ENCODE measurements at regions not wholly inside any gene's neighbourhood (a gene's known extent, or its start where the extent isn't known, plus 50 kb on each side); places are given as distances from the start of the nearest gene placed in this dataset.
A peak's percentile ranks its signal among the peaks of the same experiment; 100 is the strongest.

DNA sequence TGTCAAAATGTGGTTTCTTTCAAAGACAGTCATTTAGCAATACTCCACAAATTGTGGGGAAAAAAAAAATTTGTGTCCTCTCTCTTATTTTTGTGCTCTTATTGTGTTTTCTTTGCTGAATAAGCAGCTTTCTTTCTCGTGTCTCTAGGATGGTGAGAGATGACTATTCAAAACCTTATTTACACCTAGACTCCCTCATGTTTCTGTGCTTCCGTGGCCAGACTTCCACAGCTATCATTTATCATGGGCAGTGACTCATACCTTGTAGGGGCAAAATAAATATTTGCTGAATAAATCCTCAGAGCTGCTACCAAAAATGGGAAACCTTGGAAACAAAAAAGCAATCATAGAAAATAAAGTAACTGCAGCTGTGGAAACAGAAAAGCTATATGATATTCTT lies 204.9 kb upstream of the MIR17HG start:
- no peak for TF ChIP-seq EZH2 (IDR thresholded peaks at IDR 0.05; ENCODE audit: borderline replicate concordance)
- Histone ChIP-seq H3K27ac (no peak overlapping the region), H3K4me2 (peak overlapping the region; percentile 32), H3K9me3 (ENCODE audit: low read depth) (no peaks in the 10 kb centered on the region), H3K27me3 (no peaks in the 10 kb centered on the region), H4K20me1 (ENCODE audit: insufficient read depth, poor library complexity, severe bottlenecking) (no peaks in the 10 kb centered on the region), H3K36me3 (replicated peaks; ENCODE audit: insufficient read depth, low read depth) (no peaks in the 10 kb centered on the region), H3K4me1 (ENCODE audit: insufficient read depth) (peaks cover 4% of the 10 kb centered on the region), H2AFZ (no peak overlapping the region), H3K4me3 (no peak overlapping the region), H3K9me2 (replicated peaks; ENCODE audit: insufficient read depth) (no peaks in the 10 kb centered on the region), H3K79me2 (no peaks in the 10 kb centered on the region)
- DNase-seq (ENCODE audit: low spot score): peak; percentile 32
- WGBS (ENCODE audit: low lambda C conversion rate, missing lambda C conversion rate): 15% methylated on average over 2 of the region's 2 CpGs

DNA sequence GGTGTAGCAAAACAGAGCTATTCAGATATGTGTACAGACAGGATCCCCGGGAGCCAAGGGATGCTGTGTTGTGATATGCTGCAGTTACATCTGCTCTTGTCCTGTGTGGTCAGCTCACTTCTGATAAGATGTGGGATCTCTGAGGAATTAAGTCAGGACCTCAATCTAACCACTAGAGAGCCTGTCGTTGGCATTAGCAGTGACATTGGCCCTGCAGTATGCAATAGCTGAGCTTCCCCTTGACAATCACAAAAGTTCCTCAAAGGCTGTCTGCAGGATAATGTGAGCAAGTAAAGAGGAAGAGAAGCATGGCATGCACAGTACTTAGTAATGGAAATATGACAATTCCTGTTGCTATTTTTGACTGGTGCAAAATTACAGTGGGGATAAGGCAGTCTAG lies 203.4 kb upstream of the MIR17HG start:
- DNase-seq (ENCODE audit: low spot score): no peak
- no peaks in the 10 kb centered on the region for H4K20me1 ChIP-seq (ENCODE audit: insufficient read depth, poor library complexity, severe bottlenecking)
- H2AFZ ChIP-seq: no peak overlapping the region
- no peak overlapping the region for H3K4me2 ChIP-seq
- H3K36me3 ChIP-seq (replicated peaks; ENCODE audit: insufficient read depth, low read depth): no peaks in the 10 kb centered on the region
- TF ChIP-seq EZH2 (IDR thresholded peaks at IDR 0.05; ENCODE audit: borderline replicate concordance) (no peak), EZH2phosphoT487 (IDR thresholded peaks at IDR 0.05; ENCODE audit: low read depth, severe bottlenecking, unreplicated experiment) (no peak)
- TF ChIP-seq, protein P1, sequence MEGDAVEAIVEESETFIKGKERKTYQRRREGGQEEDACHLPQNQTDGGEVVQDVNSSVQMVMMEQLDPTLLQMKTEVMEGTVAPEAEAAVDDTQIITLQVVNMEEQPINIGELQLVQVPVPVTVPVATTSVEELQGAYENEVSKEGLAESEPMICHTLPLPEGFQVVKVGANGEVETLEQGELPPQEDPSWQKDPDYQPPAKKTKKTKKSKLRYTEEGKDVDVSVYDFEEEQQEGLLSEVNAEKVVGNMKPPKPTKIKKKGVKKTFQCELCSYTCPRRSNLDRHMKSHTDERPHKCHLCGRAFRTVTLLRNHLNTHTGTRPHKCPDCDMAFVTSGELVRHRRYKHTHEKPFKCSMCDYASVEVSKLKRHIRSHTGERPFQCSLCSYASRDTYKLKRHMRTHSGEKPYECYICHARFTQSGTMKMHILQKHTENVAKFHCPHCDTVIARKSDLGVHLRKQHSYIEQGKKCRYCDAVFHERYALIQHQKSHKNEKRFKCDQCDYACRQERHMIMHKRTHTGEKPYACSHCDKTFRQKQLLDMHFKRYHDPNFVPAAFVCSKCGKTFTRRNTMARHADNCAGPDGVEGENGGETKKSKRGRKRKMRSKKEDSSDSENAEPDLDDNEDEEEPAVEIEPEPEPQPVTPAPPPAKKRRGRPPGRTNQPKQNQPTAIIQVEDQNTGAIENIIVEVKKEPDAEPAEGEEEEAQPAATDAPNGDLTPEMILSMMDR (IDR thresholded peaks at IDR 0.05; ENCODE audit: poor library complexity): no peak
- peaks cover 4% of the 10 kb centered on the region for H3K4me1 ChIP-seq (ENCODE audit: insufficient read depth)
- 32% methylated on average over 2 of the region's 2 CpGs for WGBS (ENCODE audit: low lambda C conversion rate, missing lambda C conversion rate)
- H3K27me3 ChIP-seq: no peaks in the 10 kb centered on the region
- no peak overlapping the region for H3K4me3 ChIP-seq
- H3K9me3 ChIP-seq (ENCODE audit: low read depth): no peaks in the 10 kb centered on the region
- H3K27ac ChIP-seq: no peak overlapping the region
- H3K79me2 ChIP-seq: no peaks in the 10 kb centered on the region
- no peaks in the 10 kb centered on the region for H3K9me2 ChIP-seq (replicated peaks; ENCODE audit: insufficient read depth)

DNA sequence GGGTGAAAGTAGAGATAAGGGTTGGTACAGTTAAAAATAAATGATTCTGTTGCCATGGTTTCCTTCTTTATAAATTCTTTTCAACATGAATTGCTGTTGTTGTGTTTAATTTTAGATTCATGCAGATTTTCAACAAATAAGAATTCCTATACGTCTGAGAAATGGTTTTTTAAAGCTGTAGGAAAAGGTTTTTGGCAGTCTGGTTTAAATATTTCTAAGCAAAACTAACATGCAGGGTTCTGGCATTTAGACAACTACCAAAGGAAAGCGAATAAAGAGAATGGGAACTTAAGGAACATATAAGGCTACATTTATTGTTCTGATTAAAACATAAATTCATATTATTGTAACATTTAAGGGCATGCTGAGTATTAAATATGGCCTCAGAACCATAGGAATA lies 203.0 kb upstream of the MIR17HG start:
- no peak overlapping the region for H3K27ac ChIP-seq
- no peaks in the 10 kb centered on the region for H3K79me2 ChIP-seq
- DNase-seq (ENCODE audit: low spot score): no peak
- H4K20me1 ChIP-seq (ENCODE audit: insufficient read depth, poor library complexity, severe bottlenecking): no peaks in the 10 kb centered on the region
- no peaks in the 10 kb centered on the region for H3K27me3 ChIP-seq
- H3K9me3 ChIP-seq (ENCODE audit: low read depth): no peaks in the 10 kb centered on the region
- H3K4me1 ChIP-seq (ENCODE audit: insufficient read depth): peaks cover 4% of the 10 kb centered on the region
- no peaks in the 10 kb centered on the region for H3K9me2 ChIP-seq (replicated peaks; ENCODE audit: insufficient read depth)
- 84% methylated on average over 2 of the region's 2 CpGs for WGBS (ENCODE audit: low lambda C conversion rate, missing lambda C conversion rate)
- no peak overlapping the region for H3K4me3 ChIP-seq
- no peaks in the 10 kb centered on the region for H3K36me3 ChIP-seq (replicated peaks; ENCODE audit: insufficient read depth, low read depth)
- H3K4me2 ChIP-seq: no peak overlapping the region
- TF ChIP-seq EZH2 (IDR thresholded peaks at IDR 0.05; ENCODE audit: borderline replicate concordance): no peak
- no peak for TF ChIP-seq EZH2phosphoT487 (IDR thresholded peaks at IDR 0.05; ENCODE audit: low read depth, severe bottlenecking, unreplicated experiment)
- TF ChIP-seq, protein P1 (IDR thresholded peaks at IDR 0.05; ENCODE audit: poor library complexity): no peak
- H2AFZ ChIP-seq: no peak overlapping the region

DNA sequence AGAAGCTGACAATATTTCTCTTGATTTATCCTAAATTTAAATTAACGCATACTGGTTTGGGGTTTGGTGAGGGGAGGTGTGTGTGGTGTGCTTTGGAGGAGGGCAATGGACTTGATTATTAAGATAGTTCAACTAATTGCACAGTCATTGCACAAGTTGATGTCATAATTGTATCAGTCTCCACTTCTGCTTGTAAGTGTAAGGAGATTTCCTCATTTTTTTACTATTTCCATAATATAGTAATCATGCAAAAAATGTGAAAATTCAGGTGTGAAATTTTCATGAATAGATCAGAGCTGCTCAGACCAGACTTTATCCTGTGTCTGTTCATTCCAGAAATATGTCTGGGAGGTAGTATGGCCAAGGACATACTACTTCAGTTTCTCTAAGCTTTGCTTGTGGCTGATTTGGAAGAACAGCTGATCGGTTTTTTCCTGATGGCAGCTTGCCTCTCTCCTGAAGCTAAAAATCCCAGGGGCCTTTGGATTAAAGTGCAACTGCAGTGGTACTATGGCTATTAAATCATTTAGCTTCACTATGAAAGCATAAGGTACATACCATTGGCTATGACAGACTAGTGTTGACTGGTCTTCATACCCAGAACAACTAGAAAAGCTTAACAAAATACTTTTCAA lies 201.8 kb upstream of the MIR17HG start:
- Histone ChIP-seq H4K20me1 (ENCODE audit: insufficient read depth, poor library complexity, severe bottlenecking) (no peaks in the 10 kb centered on the region), H3K4me1 (ENCODE audit: insufficient read depth) (peaks cover 4% of the 10 kb centered on the region), H3K36me3 (replicated peaks; ENCODE audit: insufficient read depth, low read depth) (no peaks in the 10 kb centered on the region), H2AFZ (no peak overlapping the region), H3K4me2 (no peak overlapping the region), H3K9me2 (replicated peaks; ENCODE audit: insufficient read depth) (no peaks in the 10 kb centered on the region), H3K27ac (no peak overlapping the region), H3K27me3 (no peaks in the 10 kb centered on the region), H3K4me3 (no peak overlapping the region), H3K9me3 (ENCODE audit: low read depth) (no peaks in the 10 kb centered on the region), H3K79me2 (no peaks in the 10 kb centered on the region)
- DNase-seq (ENCODE audit: low spot score): no peak
- TF ChIP-seq EZH2 (IDR thresholded peaks at IDR 0.05; ENCODE audit: borderline replicate concordance) (no peak), EZH2phosphoT487 (IDR thresholded peaks at IDR 0.05; ENCODE audit: low read depth, severe bottlenecking, unreplicated experiment) (no peak)
- TF ChIP-seq, protein P1 (IDR thresholded peaks at IDR 0.05; ENCODE audit: poor library complexity): no peak
- WGBS (ENCODE audit: low lambda C conversion rate, missing lambda C conversion rate): 93% methylated on average over 2 of the region's 2 CpGs
